Epithelial cell of prostate (primary cell): ENCODE measurements at regions not wholly inside any gene's neighbourhood (a gene's known extent, or its start where the extent isn't known, plus 50 kb on each side); places are given as distances from the start of the nearest gene placed in this dataset.

Experiments used
- DNase-seq: peaks from one replicate; pipeline ENCODE4 v3.0.0-alpha.2; 2011; ENCODE audit warnings: low read depth, low spot score
- H3K27ac ChIP-seq: fragments of 450-650 bp; 2 replicates; pipeline ENCODE4 v1.5.1; 2017; ENCODE audit warnings: mild to moderate bottlenecking

- no peak overlapping the region for H3K27ac ChIP-seq
- no peak for DNase-seq
These were observed 248.6 kb upstream of the NOVA1 start for GRCh38 chr14:26846388-26846787.

GRCh38 chr14:26849514-26849913 lies 251.7 kb upstream of the NOVA1 start:
- no peak for DNase-seq
- no peak overlapping the region for H3K27ac ChIP-seq

DNA sequence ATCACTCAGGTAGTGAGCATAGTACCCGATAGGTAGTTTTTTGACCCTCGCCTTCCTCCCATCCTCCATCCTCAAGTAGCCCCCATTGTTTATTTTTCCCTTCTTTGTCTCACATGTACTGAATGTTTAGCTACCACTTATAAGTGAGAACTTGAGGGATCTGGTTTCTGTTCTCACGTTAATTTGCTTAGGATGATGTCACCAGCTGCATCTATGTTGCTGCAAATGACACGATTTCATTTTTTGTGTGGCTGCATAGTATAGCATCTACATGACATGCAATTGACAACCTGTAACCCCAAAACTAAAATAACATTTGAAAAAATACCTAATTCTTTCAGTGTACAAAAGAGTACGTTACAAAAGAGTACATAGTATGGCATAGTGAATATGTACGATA lies 254.0 kb upstream of the NOVA1 start:
- no peak for DNase-seq

GRCh38 chr14:26855077-26855753 lies 257.4 kb upstream of the NOVA1 start:
- DNase-seq: no peak

More for the DNA sequence above, 254.0 kb upstream of the NOVA1 start:
- H3K27ac ChIP-seq: no peak overlapping the region

DNA sequence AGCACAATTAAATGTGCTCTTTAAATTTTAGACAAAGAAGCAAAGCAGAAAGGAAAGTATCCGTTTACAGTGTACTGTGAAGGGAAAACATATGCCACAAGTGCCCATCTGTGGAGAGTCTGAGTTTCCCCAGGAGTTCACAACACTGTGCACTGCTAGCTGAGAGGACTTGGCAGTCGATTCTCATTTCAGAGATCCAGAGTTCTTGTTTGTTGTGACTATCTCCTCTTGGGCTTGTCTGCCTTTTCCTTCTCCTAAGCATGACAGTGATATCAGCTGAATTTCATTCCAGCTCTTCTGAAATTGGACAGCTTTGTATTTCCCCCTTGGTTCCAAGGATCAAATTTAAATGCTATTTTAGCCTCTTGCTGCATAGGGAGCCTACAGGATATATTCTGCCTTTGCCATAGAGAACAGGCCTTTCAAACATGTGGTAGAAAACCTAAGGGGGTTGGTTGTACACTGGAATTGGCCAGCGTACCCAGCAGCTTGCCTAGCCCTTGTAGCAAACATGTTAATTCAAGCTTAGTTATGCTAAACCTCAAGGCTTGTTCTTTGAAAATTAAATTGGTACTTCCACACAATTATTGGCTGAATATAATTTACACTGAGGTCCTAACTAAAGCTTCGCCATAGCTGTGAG lies 259.2 kb upstream of the NOVA1 start:
- DNase-seq: no peak
- H3K27ac ChIP-seq: no peak overlapping the region

More at GRCh38 chr14:26855077-26855753, 257.4 kb upstream of the NOVA1 start:
- no peak overlapping the region for H3K27ac ChIP-seq

DNA sequence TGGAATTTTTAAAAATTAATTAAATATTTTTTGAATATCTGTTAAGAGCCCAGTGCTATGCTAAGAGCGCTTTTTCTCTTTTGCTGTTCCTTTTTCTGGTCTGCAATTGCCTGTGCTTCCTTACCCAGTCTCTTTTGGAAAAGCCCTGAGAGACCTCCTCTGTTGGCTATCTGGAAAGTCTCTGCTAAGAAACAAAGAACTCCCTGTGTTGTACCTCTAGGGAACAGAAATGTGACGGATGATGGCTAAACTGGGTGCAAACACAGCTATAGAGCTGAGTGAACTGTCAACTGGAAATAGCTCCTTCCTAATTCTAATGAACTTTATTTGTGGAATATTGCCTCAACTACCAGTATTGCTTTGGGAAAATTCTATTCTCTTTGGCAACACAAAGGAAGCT lies 261.6 kb upstream of the NOVA1 start:
- no peak for DNase-seq
- H3K27ac ChIP-seq: no peak overlapping the region

- no peak for DNase-seq
- no peak overlapping the region for H3K27ac ChIP-seq
These were observed 262.3 kb upstream of the NOVA1 start for GRCh38 chr14:26860111-26860510.

DNA sequence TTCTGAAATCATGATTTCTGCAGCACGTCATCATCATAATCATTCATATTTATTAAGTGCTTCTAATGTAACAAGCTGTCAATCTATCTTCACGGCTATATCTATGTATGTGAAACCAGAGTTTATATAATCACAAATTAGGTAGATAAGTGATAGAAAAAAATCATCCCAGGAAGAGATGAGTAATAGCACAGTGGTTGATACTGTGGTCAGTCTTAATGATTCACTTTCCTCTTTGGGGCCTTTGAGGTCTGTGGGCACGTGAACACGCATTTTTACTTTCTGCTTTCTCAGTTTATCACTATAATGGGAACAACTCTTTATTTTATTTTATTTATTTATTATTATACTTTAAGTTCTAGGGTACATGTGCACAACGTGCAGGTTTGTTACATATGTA lies 265.9 kb upstream of the NOVA1 start:
- DNase-seq: no peak
- no peak overlapping the region for H3K27ac ChIP-seq

DNA sequence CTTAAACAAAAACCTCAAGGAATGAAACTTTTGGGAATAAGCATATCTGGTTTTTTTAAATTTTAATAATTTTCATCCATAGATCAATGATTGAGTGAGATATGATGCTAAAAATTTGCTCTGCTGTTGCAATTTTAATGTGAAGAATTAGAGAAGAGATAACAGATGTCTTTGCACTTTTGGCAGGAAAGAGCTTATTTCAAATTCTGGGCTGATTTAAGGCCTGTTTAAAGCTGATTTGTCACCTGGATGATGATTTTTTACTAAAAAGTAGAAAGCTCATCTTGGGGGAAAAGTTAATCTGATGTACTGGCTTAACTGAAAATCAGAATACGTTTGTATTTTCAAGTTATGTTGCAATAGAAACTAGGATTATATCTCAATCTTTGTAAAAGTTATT lies 268.9 kb upstream of the NOVA1 start:
- H3K27ac ChIP-seq: no peak overlapping the region
- no peak for DNase-seq

- H3K27ac ChIP-seq: no peak overlapping the region
- DNase-seq: no peak
These were observed 269.4 kb upstream of the NOVA1 start for GRCh38 chr14:26867171-26867757.

- DNase-seq: no peak
- H3K27ac ChIP-seq: no peak overlapping the region
These were observed 272.3 kb upstream of the NOVA1 start for GRCh38 chr14:26870096-26870495.

DNA sequence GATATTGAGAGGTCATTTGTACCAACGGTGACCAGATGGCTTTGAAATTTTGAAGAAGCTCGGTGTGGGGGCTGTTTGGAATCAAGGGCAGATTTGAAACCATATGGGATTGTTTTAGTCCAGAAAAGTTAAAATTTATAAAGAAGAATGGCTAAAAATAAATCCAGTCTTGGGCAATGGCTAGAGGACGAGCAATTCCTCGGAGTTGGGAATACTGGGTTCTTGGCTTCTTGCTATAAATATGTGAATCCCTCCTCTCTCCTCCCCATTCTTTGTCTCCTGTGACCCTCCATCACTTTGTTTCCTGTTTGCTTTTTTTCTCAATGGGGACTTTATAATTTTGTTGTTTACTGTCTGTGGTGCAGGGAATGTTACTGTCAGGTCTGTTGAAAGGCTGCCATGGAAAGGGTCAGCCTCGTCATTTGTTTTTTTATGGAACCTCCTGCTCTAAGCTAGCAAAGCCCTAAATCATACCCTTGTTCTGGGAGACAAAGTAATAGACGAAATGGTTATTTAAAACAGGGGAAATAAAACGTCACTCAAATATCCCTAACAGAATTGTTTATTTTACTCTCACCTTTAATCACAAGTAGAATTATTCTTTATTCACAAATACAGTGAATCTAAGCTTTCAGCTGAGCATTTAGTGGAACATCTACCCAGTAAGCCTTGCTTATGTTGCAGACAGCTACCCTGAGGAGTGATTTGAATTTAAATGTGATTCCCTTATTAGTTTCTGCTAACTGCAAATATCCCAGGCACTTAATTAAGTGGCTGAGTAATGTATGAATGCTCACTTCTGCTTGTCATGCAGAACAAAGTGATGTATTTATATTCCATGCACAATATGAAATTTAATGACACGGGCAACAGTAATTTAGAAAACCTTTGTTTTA lies 273.1 kb upstream of the NOVA1 start:
- no peak for DNase-seq
- no peak overlapping the region for H3K27ac ChIP-seq

- H3K27ac ChIP-seq: no peak overlapping the region
- no peak for DNase-seq
These were observed 274.9 kb upstream of the NOVA1 start for GRCh38 chr14:26872515-26873361.

DNA sequence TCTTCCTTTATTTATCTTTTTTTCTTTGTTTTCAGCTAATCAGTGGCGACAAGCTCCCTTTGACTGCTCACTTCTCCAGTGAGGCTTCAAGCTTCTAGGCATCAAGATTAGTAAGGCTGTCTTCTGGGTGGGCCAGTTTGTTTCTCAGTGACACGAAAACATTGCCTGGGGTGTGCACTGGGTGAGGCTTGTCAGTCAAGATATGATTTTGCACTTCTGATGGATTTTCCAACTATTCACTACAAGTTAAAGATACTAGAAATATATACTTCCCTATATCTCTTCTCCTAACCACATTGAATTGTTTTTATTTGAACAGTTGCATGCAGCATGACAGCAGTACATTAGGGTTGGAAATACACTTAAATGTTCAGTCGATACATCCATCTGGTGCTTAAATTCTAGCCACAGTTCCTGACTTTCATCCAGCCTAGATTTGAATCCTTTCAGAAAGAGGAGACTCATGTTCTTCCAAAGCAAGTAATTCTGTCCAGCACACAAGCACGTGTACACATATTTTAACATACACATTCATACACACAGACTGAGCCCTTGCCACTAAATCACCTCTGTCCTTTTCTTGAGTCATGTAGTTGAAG lies 275.6 kb upstream of the NOVA1 start:
- no peak for DNase-seq
- no peak overlapping the region for H3K27ac ChIP-seq

DNA sequence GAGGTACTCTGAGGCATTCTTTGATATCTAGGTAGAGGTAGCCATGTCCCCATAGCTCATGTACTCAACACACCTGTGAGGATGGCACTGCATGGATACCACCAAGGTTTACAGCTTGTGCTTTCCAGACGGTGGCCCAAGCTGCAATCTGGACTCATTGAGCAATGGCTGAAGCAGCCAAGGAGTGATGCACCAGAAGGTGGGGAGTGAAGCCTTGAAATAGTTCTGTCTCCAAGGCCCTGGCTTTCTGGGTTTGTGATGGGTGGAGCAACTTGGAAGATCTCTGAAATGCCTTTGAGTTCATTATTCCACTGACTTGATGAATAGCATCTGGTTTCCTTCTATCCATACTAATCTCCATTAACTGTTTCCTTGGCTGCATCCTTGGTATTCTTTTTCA lies 290.0 kb upstream of the NOVA1 start:
- H3K27ac ChIP-seq: no peak overlapping the region
- DNase-seq: no peak

- DNase-seq: no peak
- no peak overlapping the region for H3K27ac ChIP-seq
These were observed 290.8 kb upstream of the NOVA1 start for GRCh38 chr14:26888592-26888991.

- no peak overlapping the region for H3K27ac ChIP-seq
- no peak for DNase-seq
These were observed 298.6 kb upstream of the NOVA1 start for GRCh38 chr14:26896447-26896846.

DNA sequence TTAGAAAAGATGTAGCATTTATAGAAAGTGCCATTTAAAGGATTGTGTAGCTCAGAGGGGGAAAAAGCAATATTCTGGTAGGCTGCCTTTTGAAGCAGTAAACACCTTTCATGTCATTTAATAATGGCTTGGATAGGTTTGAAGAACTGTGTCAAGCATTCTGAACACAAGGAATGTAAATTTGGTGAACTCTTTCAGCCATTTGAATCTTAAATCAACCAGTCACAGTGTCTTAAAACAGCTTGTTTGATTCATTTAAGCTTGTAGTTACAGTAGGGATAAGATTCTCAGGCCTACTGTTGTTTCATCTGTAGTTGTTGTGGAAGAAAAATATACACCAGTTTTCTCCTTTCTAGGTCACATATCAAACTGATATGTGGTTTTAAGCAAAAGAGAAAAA lies 299.4 kb upstream of the NOVA1 start:
- H3K27ac ChIP-seq: no peak overlapping the region
- DNase-seq: no peak

- no peak overlapping the region for H3K27ac ChIP-seq
- no peak for DNase-seq
These were observed 307.4 kb upstream of the NOVA1 start for GRCh38 chr14:26905229-26905628.

DNA sequence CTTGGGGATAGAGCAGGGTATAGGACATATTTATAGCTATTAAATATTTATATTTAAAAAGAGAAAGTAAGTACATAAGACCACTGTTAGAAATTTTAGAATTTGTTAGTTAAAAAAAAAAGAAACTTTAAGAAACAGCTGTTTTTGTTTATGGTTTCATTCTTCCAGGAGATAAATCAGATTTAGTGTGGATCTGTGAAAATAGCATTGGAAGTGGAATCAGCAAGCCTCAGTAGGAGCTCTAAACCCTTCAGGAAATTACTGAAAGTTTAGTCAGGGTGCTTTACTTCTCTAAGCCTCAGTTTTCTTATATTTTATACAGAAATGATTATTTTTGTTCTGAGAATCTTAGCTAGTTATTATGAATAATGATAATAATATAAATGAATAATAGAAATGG lies 316.0 kb upstream of the NOVA1 start:
- H3K27ac ChIP-seq: no peak overlapping the region
- DNase-seq: no peak
